ENCODE measurements at regions not wholly inside any gene's neighbourhood (a gene's known extent, or its start where the extent isn't known, plus 50 kb on each side); places are given as distances from the start of the nearest gene placed in this dataset.

DNA sequence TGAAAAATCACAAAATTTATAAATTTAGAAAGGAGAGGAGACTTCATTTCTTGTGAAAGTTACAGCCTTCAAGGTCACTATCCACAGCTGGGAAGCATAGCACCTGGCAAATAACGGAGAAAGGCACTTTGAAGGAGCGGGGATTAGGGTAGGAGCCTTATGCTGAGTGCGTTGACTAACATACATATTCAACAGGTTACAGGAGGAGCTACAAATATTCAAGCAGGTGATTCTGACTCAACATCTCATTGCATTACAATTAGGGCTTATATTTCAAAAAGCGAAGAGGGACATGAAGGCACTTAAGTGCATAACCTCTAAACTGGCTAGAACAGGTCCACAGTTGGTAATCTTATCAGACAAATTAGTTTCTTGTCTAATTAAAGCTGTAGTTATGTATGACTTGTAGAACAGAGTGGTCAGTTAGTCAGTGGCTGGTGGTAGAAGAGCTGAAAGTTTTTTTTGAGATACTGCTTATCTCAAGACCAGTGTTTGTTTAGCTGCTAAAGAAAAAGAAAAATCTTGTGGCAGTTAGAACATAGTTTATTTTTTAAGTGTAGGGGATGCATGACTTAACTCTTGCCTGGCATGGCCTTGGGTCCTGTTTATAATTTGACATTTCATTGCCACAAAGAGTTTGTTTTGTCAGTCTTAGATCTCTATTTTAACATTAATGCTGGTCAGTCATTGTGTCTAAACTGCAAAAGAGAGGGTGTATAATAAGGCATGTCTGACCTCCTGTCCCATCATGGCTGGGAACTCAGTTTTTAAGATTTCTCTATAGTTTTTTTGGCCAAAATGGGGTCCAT is 311.5 kb downstream of the DUSP10 start:
- TF ChIP-seq POLR2A (IDR thresholded peaks at IDR 0.05), result no peak
- TF ChIP-seq, protein P1, sequence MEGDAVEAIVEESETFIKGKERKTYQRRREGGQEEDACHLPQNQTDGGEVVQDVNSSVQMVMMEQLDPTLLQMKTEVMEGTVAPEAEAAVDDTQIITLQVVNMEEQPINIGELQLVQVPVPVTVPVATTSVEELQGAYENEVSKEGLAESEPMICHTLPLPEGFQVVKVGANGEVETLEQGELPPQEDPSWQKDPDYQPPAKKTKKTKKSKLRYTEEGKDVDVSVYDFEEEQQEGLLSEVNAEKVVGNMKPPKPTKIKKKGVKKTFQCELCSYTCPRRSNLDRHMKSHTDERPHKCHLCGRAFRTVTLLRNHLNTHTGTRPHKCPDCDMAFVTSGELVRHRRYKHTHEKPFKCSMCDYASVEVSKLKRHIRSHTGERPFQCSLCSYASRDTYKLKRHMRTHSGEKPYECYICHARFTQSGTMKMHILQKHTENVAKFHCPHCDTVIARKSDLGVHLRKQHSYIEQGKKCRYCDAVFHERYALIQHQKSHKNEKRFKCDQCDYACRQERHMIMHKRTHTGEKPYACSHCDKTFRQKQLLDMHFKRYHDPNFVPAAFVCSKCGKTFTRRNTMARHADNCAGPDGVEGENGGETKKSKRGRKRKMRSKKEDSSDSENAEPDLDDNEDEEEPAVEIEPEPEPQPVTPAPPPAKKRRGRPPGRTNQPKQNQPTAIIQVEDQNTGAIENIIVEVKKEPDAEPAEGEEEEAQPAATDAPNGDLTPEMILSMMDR (IDR thresholded peaks at IDR 0.05 in 4 of 5, conservative IDR thresholded peaks at IDR 0.05 in 1 of 5), result no peak
